H1 (cell line): ENCODE measurements at regions not wholly inside any gene's neighbourhood (a gene's known extent, or its start where the extent isn't known, plus 50 kb on each side); places are given as distances from the start of the nearest gene placed in this dataset.

ENCODE experiments used
- CTCF ChIP-seq, 3 experiments: IDR thresholded peaks; 1 replicate in 2 of 3; 2 replicates in 1 of 3; pipeline versions ENCODE4 v1.5.1 to v1.6.1; 2011; ENCODE audit warnings: low read length in 3 of 3, mild to moderate bottlenecking in 3 of 3, inconsistent platforms in 2 of 3, low read depth in 1 of 3, moderate library complexity in 1 of 3; ENCODE audit not compliant: insufficient read depth in 1 of 3; ENCODE audit errors: control extremely low read depth in 1 of 3
- EGR1 ChIP-seq: IDR thresholded peaks from 2 replicates; pipeline ENCODE4 v1.6.1; 2011; ENCODE audit warnings: low read depth, low read length, borderline replicate concordance
- EP300 ChIP-seq, 2 experiments: IDR thresholded peaks; 1 replicate in 1 of 2; 2 replicates in 1 of 2; pipeline ENCODE4 v1.6.1; 2011 to 2012; ENCODE audit warnings: low read depth in 2 of 2, low read length in 2 of 2, mild to moderate bottlenecking in 2 of 2, borderline replicate concordance in 1 of 2, inconsistent platforms in 1 of 2, moderate library complexity in 1 of 2
- SIRT6 ChIP-seq: IDR thresholded peaks from one replicate; pipeline ENCODE4 v1.7.1; 2012; ENCODE audit warnings: low read length, inconsistent platforms
- SRF ChIP-seq: IDR thresholded peaks from 2 replicates; pipeline ENCODE4 v1.6.1; 2011; ENCODE audit warnings: mild to moderate bottlenecking, low read depth, low read length, moderate library complexity
- SUZ12 ChIP-seq: fragments of 200-600 bp; sonication (generic); IDR thresholded peaks from 2 replicates; pipeline ENCODE4 v1.6.1; 2012; ENCODE audit warnings: mild to moderate bottlenecking, inconsistent platforms, low read length, moderate library complexity, mixed read lengths
- TBP ChIP-seq: IDR thresholded peaks from 2 replicates; pipeline ENCODE4 v1.6.1; 2011; ENCODE audit warnings: low read depth, low read length, improper control_type of control experiment
- USF2 ChIP-seq: IDR thresholded peaks from 2 replicates; pipeline ENCODE4 v1.6.1; 2011; ENCODE audit warnings: low read length, improper control_type of control experiment

- TF ChIP-seq SRF (no peak), TBP (no peak), CTCF (IDR thresholded peaks at IDR 0.05; ENCODE audit: control extremely low read depth in 1 of 3, insufficient read depth in 1 of 3, low read depth in 1 of 3, low read length in 3 of 3) (no peak), SUZ12 (no peak), SIRT6 (no peak), USF2 (no peak), EP300 (IDR thresholded peaks at IDR 0.05; ENCODE audit: borderline replicate concordance in 1 of 2, low read depth in 2 of 2, low read length in 2 of 2) (no peak), EGR1 (no peak)
Measured at GRCh38 chr15:31857194-31857593, 173.1 kb upstream of the CHRNA7 start.
